ENCODE measurements at regions not wholly inside any gene's neighbourhood (a gene's known extent, or its start where the extent isn't known, plus 50 kb on each side); places are given as distances from the start of the nearest gene placed in this dataset.

GRCh38 chr13:53631511-53631910 lies 602.9 kb downstream of the OLFM4 start:
- TF ChIP-seq CTCF (IDR thresholded peaks at IDR 0.05) (no peak), POLR2A (IDR thresholded peaks at IDR 0.05) (no peak)

Measured in esophagus squamous epithelium (tissue), 4 donors.